ENCODE measurements at regions not wholly inside any gene's neighbourhood (a gene's known extent, or its start where the extent isn't known, plus 50 kb on each side); places are given as distances from the start of the nearest gene placed in this dataset.

DNA sequence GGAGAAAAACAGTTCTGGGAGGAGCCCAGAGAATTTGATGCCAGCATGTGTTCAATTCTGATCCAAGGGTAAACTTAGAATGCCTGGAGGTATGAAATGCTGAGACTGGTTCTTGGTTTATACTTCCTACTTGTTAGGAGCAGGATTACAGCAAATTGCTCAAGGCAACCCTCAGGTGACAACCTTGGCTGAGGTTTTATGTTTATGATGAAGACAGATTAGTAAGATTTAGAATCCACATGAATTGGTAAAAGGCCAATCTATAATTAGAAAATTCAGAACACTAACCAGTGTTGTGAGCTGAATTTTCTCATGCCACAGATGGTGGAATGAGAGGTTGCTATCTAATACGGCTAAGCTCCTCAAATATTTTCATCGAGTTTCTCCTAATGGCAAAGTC is 235.3 kb upstream of the NRIP1 start:
- no TSS peak for BruUV-seq (replicated peaks)
- Histone ChIP-seq H3K4me2 (ENCODE audit: low read depth, low read length) (no peak overlapping the region), H2AK9ac (replicated peaks; ENCODE audit: low read depth, low read length, poor library complexity) (no peak overlapping the region), H2AFZ (replicated peaks; ENCODE audit: low read length, poor library complexity) (no peak overlapping the region), H3K27ac (ENCODE audit: insufficient read depth, low read length) (no peak overlapping the region), H3K4ac (ENCODE audit: low read depth, low read length) (no peak overlapping the region), H4K8ac (ENCODE audit: low read depth in 2 of 2, low read length in 2 of 2) (no peak overlapping the region), H3K79me1 (ENCODE audit: low read depth in 1 of 2, low read length in 2 of 2) (no peaks in the 10 kb centered on the region), H3K9ac (ENCODE audit: low read depth, low read length) (no peak overlapping the region), H3K56ac (ENCODE audit: extremely low read depth, insufficient read depth, low read length) (no peak overlapping the region), H4K5ac (ENCODE audit: low read depth, low read length) (no peak overlapping the region), H4K91ac (ENCODE audit: insufficient read depth, low read depth, low read length) (no peak overlapping the region), H3K14ac (replicated peaks; ENCODE audit: low read depth, low read length) (no peak overlapping the region), H2BK5ac (ENCODE audit: low read depth, low read length, poor library complexity, severe bottlenecking) (no peak overlapping the region), H3K27me3 (ENCODE audit: control insufficient read depth, insufficient read depth, low read length) (no peaks in the 10 kb centered on the region), H3K9me3 (ENCODE audit: control insufficient read depth, insufficient read depth, low read length) (no peaks in the 10 kb centered on the region), H3K36me3 (ENCODE audit: control insufficient read depth, insufficient read depth, low read length) (no peaks in the 10 kb centered on the region), H3K23ac (ENCODE audit: low read depth, low read length) (no peak overlapping the region), H2AK5ac (ENCODE audit: low read depth, low read length) (no peak overlapping the region), H3K4me1 (ENCODE audit: control insufficient read depth, insufficient read depth, low read length) (no peaks in the 10 kb centered on the region), H3K9me1 (ENCODE audit: insufficient read depth, low read length) (no peaks in the 10 kb centered on the region), H2BK120ac (ENCODE audit: low read depth, low read length) (no peak overlapping the region), H2BK20ac (ENCODE audit: low read depth, low read length) (no peak overlapping the region), H3K4me3 (ENCODE audit: insufficient read depth, low read depth, low read length) (no peak overlapping the region), H2BK15ac (ENCODE audit: low read depth, low read length) (no peak overlapping the region), H4K20me1 (ENCODE audit: insufficient read depth, low read length) (no peaks in the 10 kb centered on the region), H3K18ac (ENCODE audit: low read depth, low read length) (no peak overlapping the region)
- WGBS, 2 experiments (ENCODE audit: extremely low coverage in 2 of 2, insufficient read length in 1 of 2), result no CpG with 5 or more reads among the region's 2 CpGs
- CTCF ChIA-PET, result no interaction called here
- POLR2A ChIA-PET (ENCODE audit: unreplicated experiment), result no interaction called here
- dilution Hi-C loops (cut with HindIII; ENCODE audit: low sequenced_read_pairs, unreplicated experiment), result no loop called here
- ATAC-seq (ENCODE audit: low read depth), result no peak
- intact Hi-C loops (cut with micrococcal nuclease), result no loop called here
- in situ Hi-C loops (cut with MboI; ENCODE audit: low sequenced_read_pairs), result no loop called here
- no peak for DNase-seq
- TF ChIP-seq, protein P1, sequence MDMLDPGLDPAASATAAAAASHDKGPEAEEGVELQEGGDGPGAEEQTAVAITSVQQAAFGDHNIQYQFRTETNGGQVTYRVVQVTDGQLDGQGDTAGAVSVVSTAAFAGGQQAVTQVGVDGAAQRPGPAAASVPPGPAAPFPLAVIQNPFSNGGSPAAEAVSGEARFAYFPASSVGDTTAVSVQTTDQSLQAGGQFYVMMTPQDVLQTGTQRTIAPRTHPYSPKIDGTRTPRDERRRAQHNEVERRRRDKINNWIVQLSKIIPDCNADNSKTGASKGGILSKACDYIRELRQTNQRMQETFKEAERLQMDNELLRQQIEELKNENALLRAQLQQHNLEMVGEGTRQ (IDR thresholded peaks at IDR 0.05; ENCODE audit: low read depth, low read length), result no peak
- TF ChIP-seq RCOR1 (IDR thresholded peaks at IDR 0.05; ENCODE audit: insufficient replicate concordance, low read length) (no peak), RAD21 (IDR thresholded peaks at IDR 0.05; ENCODE audit: low read length) (no peak)

All from IMR-90 (cell line).